ENCODE measurements at regions not wholly inside any gene's neighbourhood (a gene's known extent, or its start where the extent isn't known, plus 50 kb on each side); places are given as distances from the start of the nearest gene placed in this dataset.
"Not testable (repeated sequence)": the region's sequence is repeated elsewhere in the genome, so short reads cannot be mapped to it uniquely, and the experiment has no call there.

- no peak for DNase-seq
These were observed 817.4 kb downstream of the STIM2 start for GRCh38 chr4:27678027-27678426.

GRCh38 chr4:27684610-27685011, 824.0 kb downstream of the STIM2 start:
- DNase-seq, result peak; percentile 19

GRCh38 chr4:27685091-27685490, 824.5 kb downstream of the STIM2 start:
- no peak for DNase-seq

GRCh38 chr4:27685947-27686346, 825.3 kb downstream of the STIM2 start:
- DNase-seq, result no peak

- DNase-seq, result no peak
These were observed 831.5 kb downstream of the STIM2 start for GRCh38 chr4:27692158-27692557.

- DNase-seq, result no peak
These were observed 832.4 kb downstream of the STIM2 start for GRCh38 chr4:27692868-27693634.

GRCh38 chr4:27696257-27696656, 835.6 kb downstream of the STIM2 start:
- not testable (repeated sequence) for DNase-seq

GRCh38 chr4:27701606-27702005, 841.0 kb downstream of the STIM2 start:
- no peak for DNase-seq

- DNase-seq, result no peak
These were observed 842.2 kb downstream of the STIM2 start for GRCh38 chr4:27702730-27703431.

- no peak for DNase-seq
These were observed 843.1 kb downstream of the STIM2 start for GRCh38 chr4:27703771-27704170.

GRCh38 chr4:27711041-27711440, 850.4 kb downstream of the STIM2 start:
- no peak for DNase-seq

- DNase-seq, result no peak
These were observed 853.4 kb downstream of the STIM2 start for GRCh38 chr4:27714073-27714472.

GRCh38 chr4:27716693-27717430, 856.2 kb downstream of the STIM2 start:
- DNase-seq, result no peak

- DNase-seq, result no peak
These were observed 856.8 kb downstream of the STIM2 start for GRCh38 chr4:27717431-27717755.

- no peak for DNase-seq
These were observed 859.5 kb downstream of the STIM2 start for GRCh38 chr4:27720010-27720766.

- DNase-seq, result no peak
These were observed 860.6 kb downstream of the STIM2 start for GRCh38 chr4:27721193-27721592.

- no peak for DNase-seq
These were observed 868.3 kb downstream of the STIM2 start for GRCh38 chr4:27728892-27729291.

- no peak for DNase-seq
These were observed 882.2 kb downstream of the STIM2 start for GRCh38 chr4:27742816-27743215.

GRCh38 chr4:27759611-27760575, 899.3 kb downstream of the STIM2 start:
- no peak for DNase-seq

- no peak for DNase-seq
These were observed 903.3 kb downstream of the STIM2 start for GRCh38 chr4:27763830-27764525.

- DNase-seq, result no peak
These were observed 903.8 kb downstream of the STIM2 start for GRCh38 chr4:27764526-27764837.
